ENCODE measurements at regions not wholly inside any gene's neighbourhood (a gene's known extent, or its start where the extent isn't known, plus 50 kb on each side); places are given as distances from the start of the nearest gene placed in this dataset.

DNA sequence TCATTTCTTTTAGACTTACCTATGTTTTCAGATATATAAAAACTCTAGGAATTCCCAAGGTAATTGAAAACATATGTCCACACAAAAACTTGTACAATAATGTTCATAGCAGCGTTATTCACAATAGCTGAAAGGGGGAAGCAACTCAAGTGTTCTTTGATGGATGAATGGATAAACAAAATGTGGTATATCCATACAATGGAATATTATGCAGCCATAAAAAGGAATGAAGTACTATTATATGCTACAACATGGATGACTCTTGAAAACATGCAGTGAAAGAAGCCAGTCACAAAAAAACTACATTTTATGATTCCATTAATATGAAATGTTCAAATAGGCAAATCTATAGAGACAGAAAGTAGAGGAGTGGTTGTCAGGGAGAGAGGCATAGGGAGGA is 62.2 kb upstream of the WDR26 start:
- Histone ChIP-seq H3K9ac (ENCODE audit: low read depth in 1 of 2, low read length in 2 of 2) (no peak overlapping the region), H3K4me1 (ENCODE audit: control insufficient read depth in 2 of 2, insufficient read depth in 2 of 2, low read length in 2 of 2) (peaks cover 10 to 47% of the 10 kb centered on the region in 2 donors), H3K27ac (ENCODE audit: low read depth in 2 of 2, low read length in 2 of 2) (no peak overlapping the region), H3K36me3 (ENCODE audit: control insufficient read depth in 2 of 2, insufficient read depth in 2 of 2, low read length in 2 of 2) (no peaks in the 10 kb centered on the region), H3K4me3 (ENCODE audit: low read length in 2 of 2) (no peak overlapping the region), H3K9me3 (ENCODE audit: control insufficient read depth in 2 of 2, low read length in 2 of 2) (no peaks in the 10 kb centered on the region), H3K27me3 (ENCODE audit: control insufficient read depth in 2 of 2, insufficient read depth in 2 of 2, low read length in 2 of 2) (no peaks in the 10 kb centered on the region)

DNA sequence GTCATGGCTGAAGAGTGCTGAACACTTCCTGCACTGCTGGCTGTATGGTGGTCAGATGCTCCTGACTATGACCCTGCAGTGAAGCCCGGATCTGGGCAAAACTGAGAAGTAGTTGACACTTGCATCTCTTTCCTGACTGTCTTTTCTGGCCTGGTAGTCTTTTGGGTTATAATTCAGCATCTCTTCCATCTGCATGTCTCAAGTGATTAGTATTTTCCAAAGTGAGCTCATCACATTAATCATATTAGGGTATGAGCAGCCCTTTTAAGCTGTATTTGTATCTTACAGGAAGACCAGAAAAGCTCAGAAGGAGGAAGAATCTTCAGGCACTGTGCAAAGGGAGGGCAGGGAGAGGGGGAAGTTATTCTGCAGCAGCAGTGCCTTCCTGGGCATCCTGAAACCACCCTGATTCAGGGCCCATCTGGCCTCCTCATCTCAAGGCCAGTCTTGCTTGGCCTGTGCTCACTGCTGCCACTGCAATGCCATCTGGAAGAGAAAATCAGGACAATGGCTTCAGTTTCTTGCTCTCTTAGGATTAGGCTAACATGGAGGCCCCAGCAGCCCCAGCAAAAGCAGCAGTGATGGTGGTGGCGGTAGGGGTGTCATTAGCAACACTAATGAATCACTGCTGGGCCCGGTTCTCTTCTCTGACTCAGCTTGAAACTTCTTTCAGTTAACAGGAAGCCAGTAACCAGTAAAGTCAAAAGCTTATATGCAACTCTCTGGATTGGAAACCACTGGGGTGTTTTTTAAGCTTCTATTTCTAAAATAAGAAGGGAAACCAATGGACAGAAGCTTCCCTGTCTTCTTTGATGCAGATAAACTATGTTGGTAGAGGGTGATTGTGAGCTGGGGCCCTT is 63.3 kb upstream of the WDR26 start:
- Histone ChIP-seq H3K36me3 (ENCODE audit: control insufficient read depth in 2 of 2, insufficient read depth in 2 of 2, low read length in 2 of 2) (no peaks in the 10 kb centered on the region), H3K27me3 (ENCODE audit: control insufficient read depth in 2 of 2, insufficient read depth in 2 of 2, low read length in 2 of 2) (no peaks in the 10 kb centered on the region), H3K9ac (ENCODE audit: low read depth in 1 of 2, low read length in 2 of 2) (no peak overlapping the region), H3K27ac (ENCODE audit: low read depth in 2 of 2, low read length in 2 of 2) (peak overlapping the region; percentile 71 to 80), H3K4me3 (ENCODE audit: low read length in 2 of 2) (no peak overlapping the region), H3K9me3 (ENCODE audit: control insufficient read depth in 2 of 2, low read length in 2 of 2) (no peaks in the 10 kb centered on the region), H3K4me1 (ENCODE audit: control insufficient read depth in 2 of 2, insufficient read depth in 2 of 2, low read length in 2 of 2) (peaks cover 20 to 50% of the 10 kb centered on the region in 2 donors)

DNA sequence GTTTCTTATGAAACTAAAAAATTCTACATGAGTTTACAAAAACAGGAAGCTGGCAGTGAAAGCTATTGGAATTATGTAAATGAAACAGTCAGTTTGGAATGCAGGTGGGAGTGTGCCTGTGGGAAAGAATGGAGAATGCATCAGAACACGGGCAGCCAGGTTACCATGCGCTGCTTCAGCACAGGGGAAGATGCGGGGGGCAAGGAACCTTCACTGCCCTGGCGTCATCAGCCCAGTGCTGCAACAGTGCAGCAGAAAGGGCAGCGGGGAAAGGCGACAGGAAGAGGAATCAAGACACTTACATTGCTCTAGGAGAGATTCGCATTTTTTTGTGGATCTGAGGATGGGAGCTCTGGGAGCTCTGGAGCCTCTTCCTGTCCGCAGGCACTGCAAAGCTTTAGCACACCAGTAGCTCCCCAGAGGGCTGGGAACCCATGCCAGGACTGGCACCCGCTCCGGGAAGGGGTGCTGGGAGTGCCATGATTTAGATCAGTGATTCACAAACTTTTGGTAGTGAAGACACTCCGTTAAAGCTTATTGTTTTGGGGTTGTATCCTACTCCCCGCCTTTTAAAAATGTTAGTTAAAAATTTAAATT is 64.1 kb upstream of the WDR26 start:
- Histone ChIP-seq H3K9me3 (ENCODE audit: control insufficient read depth in 2 of 2, low read length in 2 of 2) (no peaks in the 10 kb centered on the region), H3K4me3 (ENCODE audit: low read length in 2 of 2) (no peak overlapping the region), H3K9ac (ENCODE audit: low read depth in 1 of 2, low read length in 2 of 2) (peak overlapping the region in 1 of 2 donors; percentile 23), H3K27ac (ENCODE audit: low read depth in 2 of 2, low read length in 2 of 2) (peak overlapping the region; percentile 71 to 80), H3K36me3 (ENCODE audit: control insufficient read depth in 2 of 2, insufficient read depth in 2 of 2, low read length in 2 of 2) (no peaks in the 10 kb centered on the region), H3K27me3 (ENCODE audit: control insufficient read depth in 2 of 2, insufficient read depth in 2 of 2, low read length in 2 of 2) (no peaks in the 10 kb centered on the region), H3K4me1 (ENCODE audit: control insufficient read depth in 2 of 2, insufficient read depth in 2 of 2, low read length in 2 of 2) (peaks cover 27 to 51% of the 10 kb centered on the region in 2 donors)

DNA sequence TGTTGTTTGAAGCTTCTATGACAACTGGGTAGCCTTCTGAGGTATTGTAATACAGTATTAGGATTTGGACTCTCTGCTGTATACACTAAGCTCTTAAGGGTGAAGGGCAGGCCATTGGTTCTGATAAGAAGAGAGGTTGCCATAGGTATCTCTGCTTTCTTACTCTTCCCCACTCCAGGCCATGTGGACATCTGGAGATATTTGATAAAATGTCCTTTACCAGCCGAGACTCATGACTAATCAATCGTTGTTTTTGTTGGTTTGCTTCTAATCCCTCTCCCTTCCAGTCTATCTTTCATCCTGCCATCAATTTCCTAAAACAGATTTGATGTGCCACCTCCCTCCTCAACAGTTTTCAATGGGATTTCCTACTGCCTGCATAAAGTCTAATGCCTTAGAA is 64.6 kb upstream of the WDR26 start:
- H3K27ac ChIP-seq (ENCODE audit: low read depth in 2 of 2, low read length in 2 of 2), result no peak overlapping the region
- H3K9ac ChIP-seq (ENCODE audit: low read depth in 1 of 2, low read length in 2 of 2), result no peak overlapping the region
- no peaks in the 10 kb centered on the region for H3K36me3 ChIP-seq (ENCODE audit: control insufficient read depth in 2 of 2, insufficient read depth in 2 of 2, low read length in 2 of 2)
- H3K27me3 ChIP-seq (ENCODE audit: control insufficient read depth in 2 of 2, insufficient read depth in 2 of 2, low read length in 2 of 2), result no peaks in the 10 kb centered on the region
- peaks cover 32 to 51% of the 10 kb centered on the region in 2 donors for H3K4me1 ChIP-seq (ENCODE audit: control insufficient read depth in 2 of 2, insufficient read depth in 2 of 2, low read length in 2 of 2)
- H3K9me3 ChIP-seq (ENCODE audit: control insufficient read depth in 2 of 2, low read length in 2 of 2), result no peaks in the 10 kb centered on the region
- no peak overlapping the region for H3K4me3 ChIP-seq (ENCODE audit: low read length in 2 of 2)

DNA sequence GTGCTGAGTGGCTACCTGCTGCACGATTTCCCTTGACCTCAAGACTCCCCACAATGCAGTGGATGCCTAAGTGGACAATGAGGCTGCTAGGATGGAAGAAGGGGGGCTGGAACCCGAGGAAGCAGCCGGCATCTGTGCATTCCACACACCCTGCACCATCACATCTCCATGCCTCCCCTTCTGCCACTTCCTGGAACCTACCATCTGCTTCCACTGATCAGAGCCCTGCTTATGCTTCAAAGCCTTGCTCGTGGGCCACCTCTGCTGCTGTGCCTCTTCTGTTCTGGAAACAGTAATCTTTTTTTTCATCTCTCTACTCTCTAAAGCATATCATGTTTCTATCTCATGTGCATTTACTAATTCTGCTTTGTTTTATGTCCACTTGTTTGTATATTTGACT is 66.2 kb upstream of the WDR26 start:
- no peak overlapping the region for H3K4me3 ChIP-seq (ENCODE audit: low read length in 2 of 2)
- H3K4me1 ChIP-seq (ENCODE audit: control insufficient read depth in 2 of 2, insufficient read depth in 2 of 2, low read length in 2 of 2), result peaks cover 34 to 49% of the 10 kb centered on the region in 2 donors
- no peaks in the 10 kb centered on the region for H3K36me3 ChIP-seq (ENCODE audit: control insufficient read depth in 2 of 2, insufficient read depth in 2 of 2, low read length in 2 of 2)
- no peak overlapping the region for H3K27ac ChIP-seq (ENCODE audit: low read depth in 2 of 2, low read length in 2 of 2)
- no peaks in the 10 kb centered on the region for H3K9me3 ChIP-seq (ENCODE audit: control insufficient read depth in 2 of 2, low read length in 2 of 2)
- no peaks in the 10 kb centered on the region for H3K27me3 ChIP-seq (ENCODE audit: control insufficient read depth in 2 of 2, insufficient read depth in 2 of 2, low read length in 2 of 2)
- H3K9ac ChIP-seq (ENCODE audit: low read depth in 1 of 2, low read length in 2 of 2), result no peak overlapping the region

DNA sequence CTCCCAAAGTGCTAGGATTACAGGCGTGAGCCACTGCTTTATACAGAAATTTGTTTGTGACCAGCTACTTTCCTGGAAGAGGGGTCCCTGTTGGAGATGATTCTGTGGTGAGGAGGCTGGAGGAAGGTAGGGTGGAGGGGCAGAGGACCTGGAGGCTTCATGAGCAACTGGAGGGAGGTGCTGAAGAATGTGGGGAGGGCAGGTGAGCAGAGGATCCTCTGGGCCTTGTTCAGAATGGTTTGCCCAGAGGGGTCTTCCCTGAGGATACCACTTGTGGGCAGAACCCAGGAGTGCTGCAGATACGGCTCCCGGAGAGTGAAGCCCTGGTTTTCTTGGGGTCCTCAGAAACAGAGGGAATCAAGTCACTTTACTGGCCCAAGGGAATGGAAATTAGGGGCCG is 67.2 kb upstream of the WDR26 start:
- H3K27me3 ChIP-seq (ENCODE audit: control insufficient read depth in 2 of 2, insufficient read depth in 2 of 2, low read length in 2 of 2), result no peaks in the 10 kb centered on the region
- peak overlapping the region; percentile 85 to 88 for H3K27ac ChIP-seq (ENCODE audit: low read depth in 2 of 2, low read length in 2 of 2)
- no peak overlapping the region for H3K4me3 ChIP-seq (ENCODE audit: low read length in 2 of 2)
- H3K9ac ChIP-seq (ENCODE audit: low read depth in 1 of 2, low read length in 2 of 2), result no peak overlapping the region
- H3K36me3 ChIP-seq (ENCODE audit: control insufficient read depth in 2 of 2, insufficient read depth in 2 of 2, low read length in 2 of 2), result no peaks in the 10 kb centered on the region
- peaks cover 44 to 57% of the 10 kb centered on the region in 2 donors for H3K4me1 ChIP-seq (ENCODE audit: control insufficient read depth in 2 of 2, insufficient read depth in 2 of 2, low read length in 2 of 2)
- no peaks in the 10 kb centered on the region for H3K9me3 ChIP-seq (ENCODE audit: control insufficient read depth in 2 of 2, low read length in 2 of 2)

DNA sequence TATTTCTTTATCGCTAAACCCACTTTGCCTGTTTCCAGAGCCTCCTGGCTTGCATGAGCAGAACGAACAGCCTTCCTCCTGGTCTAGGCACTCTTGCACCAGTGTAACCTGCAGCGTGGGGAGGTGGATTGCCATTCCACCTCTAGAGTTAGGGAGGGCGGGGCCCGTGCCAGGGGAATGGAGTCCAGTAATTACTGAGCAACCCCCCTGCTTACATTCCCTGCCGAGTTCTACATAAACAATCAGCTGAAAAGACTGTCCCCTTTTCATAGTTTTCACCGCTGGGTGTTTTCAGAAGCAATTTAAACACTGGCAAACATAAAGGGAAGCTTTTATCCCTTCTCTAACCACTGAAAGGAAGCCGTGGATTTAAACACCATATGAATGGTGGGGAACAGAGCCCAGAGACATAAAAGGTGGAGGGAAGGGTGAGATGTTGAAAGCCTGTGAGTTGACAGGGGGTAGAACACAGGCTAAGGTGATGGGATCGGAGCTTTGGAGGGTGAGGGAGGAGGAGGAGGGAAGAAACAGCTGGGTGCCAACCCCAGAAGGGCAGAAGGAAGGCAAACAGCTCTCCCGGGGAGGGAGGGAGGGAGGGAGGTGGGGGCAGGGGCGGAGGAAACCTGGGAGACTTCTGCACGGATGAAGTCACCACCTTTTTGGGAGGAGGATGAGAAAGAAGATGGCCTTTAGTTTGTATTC is 68.0 kb upstream of the WDR26 start:
- peaks cover 42 to 61% of the 10 kb centered on the region in 2 donors for H3K4me1 ChIP-seq (ENCODE audit: control insufficient read depth in 2 of 2, insufficient read depth in 2 of 2, low read length in 2 of 2)
- H3K27me3 ChIP-seq (ENCODE audit: control insufficient read depth in 2 of 2, insufficient read depth in 2 of 2, low read length in 2 of 2), result no peaks in the 10 kb centered on the region
- no peaks in the 10 kb centered on the region for H3K36me3 ChIP-seq (ENCODE audit: control insufficient read depth in 2 of 2, insufficient read depth in 2 of 2, low read length in 2 of 2)
- peak overlapping the region; percentile 8 to 9 for H3K4me3 ChIP-seq (ENCODE audit: low read length in 2 of 2)
- peak overlapping the region; percentile 85 to 88 for H3K27ac ChIP-seq (ENCODE audit: low read depth in 2 of 2, low read length in 2 of 2)
- peak overlapping the region; percentile 9 to 61 for H3K9ac ChIP-seq (ENCODE audit: low read depth in 1 of 2, low read length in 2 of 2)
- no peaks in the 10 kb centered on the region for H3K9me3 ChIP-seq (ENCODE audit: control insufficient read depth in 2 of 2, low read length in 2 of 2)

DNA sequence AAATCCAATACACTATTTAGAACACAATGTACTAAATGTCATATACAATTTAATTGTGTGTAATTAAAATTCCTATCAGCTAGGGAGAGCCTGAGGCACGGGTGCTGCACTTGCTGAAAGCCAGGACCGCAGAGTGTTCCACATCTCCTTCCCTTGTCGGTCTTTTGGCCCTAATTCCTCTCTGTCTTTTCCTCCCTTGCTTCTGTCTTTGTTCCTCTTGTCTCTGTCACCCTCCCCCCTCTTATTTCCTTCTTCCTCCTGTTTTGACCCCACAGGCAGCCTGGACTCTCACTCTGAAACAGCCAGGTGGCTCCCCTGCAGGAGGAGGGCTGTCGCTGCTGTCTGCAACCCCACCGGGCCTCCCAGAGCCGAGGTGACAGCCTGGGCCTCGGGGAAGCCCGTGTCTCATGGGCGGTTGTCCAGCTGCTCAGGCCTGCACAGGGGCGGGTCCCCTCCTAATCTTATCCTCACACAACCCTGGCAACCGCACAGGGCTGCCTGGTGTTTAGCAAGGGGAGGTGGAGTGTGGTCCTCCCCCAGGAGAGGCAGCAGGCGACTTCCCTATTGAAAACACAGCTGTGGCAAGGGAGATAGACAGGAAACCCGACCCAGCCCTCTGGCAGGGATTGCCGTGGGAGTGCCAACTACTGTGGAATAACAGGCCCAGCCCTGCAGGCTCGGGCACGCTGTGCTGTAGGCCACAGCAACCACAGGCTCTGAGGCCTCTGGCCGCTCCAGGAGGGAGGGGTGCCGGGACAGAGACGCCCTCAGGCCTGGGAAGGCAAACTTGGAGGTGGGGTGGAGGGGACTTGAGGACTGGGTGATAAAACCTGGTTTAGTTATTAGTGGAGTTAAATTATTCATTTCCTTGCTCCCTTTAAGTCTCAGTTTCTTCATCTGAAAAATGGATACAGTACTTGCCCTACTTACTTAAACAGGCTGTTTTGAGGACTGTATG is 68.8 kb upstream of the WDR26 start:
- Histone ChIP-seq H3K27ac (ENCODE audit: low read depth in 2 of 2, low read length in 2 of 2) (peak overlapping the region; percentile 85 to 88), H3K27me3 (ENCODE audit: control insufficient read depth in 2 of 2, insufficient read depth in 2 of 2, low read length in 2 of 2) (no peaks in the 10 kb centered on the region), H3K4me1 (ENCODE audit: control insufficient read depth in 2 of 2, insufficient read depth in 2 of 2, low read length in 2 of 2) (peaks cover 44 to 62% of the 10 kb centered on the region in 2 donors), H3K4me3 (ENCODE audit: low read length in 2 of 2) (peak overlapping the region; percentile 14 to 52), H3K9me3 (ENCODE audit: control insufficient read depth in 2 of 2, low read length in 2 of 2) (no peaks in the 10 kb centered on the region), H3K9ac (ENCODE audit: low read depth in 1 of 2, low read length in 2 of 2) (peak overlapping the region in 1 of 2 donors; percentile 56), H3K36me3 (ENCODE audit: control insufficient read depth in 2 of 2, insufficient read depth in 2 of 2, low read length in 2 of 2) (no peaks in the 10 kb centered on the region)

DNA sequence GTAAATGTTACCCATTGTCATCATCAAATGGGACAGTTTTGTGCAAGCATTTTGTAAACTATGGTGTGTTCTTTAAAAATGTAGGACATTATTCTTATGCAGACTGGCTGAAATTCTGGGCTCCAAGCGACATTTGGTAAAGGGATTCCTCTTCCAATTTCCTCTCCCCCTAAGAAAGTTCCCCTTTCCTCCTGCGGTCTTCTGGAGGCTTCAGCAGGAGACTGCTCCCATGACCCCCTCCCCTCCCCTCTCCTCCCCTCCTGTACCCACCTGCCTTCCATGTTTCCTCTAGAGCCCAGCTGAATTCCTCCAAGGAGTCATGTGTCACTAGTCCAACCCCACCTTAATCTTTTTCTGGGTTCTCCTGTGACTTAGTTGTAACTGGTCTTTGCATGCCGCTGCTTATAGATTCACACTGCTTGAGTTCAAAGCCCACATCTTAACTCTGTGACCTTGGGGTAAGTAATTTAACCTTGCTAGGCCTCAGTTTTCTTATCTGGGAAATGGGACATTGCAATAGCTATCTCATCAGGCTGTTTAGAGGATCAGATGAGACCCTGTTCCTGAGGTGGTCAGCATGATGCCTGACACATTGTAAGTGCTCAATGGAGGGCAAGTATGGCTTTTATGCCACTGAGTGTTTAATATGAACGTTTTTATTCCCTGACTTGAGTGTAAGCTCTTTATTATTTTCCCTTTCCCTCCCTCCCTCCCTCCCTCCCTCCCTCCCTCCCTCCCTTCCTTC is 69.9 kb upstream of the WDR26 start:
- H3K9ac ChIP-seq (ENCODE audit: low read depth in 1 of 2, low read length in 2 of 2), result no peak overlapping the region
- no peaks in the 10 kb centered on the region for H3K27me3 ChIP-seq (ENCODE audit: control insufficient read depth in 2 of 2, insufficient read depth in 2 of 2, low read length in 2 of 2)
- peak overlapping the region; percentile 85 to 88 for H3K27ac ChIP-seq (ENCODE audit: low read depth in 2 of 2, low read length in 2 of 2)
- no peaks in the 10 kb centered on the region for H3K9me3 ChIP-seq (ENCODE audit: control insufficient read depth in 2 of 2, low read length in 2 of 2)
- no peaks in the 10 kb centered on the region for H3K36me3 ChIP-seq (ENCODE audit: control insufficient read depth in 2 of 2, insufficient read depth in 2 of 2, low read length in 2 of 2)
- H3K4me1 ChIP-seq (ENCODE audit: control insufficient read depth in 2 of 2, insufficient read depth in 2 of 2, low read length in 2 of 2), result peaks cover 42 to 62% of the 10 kb centered on the region in 2 donors
- no peak overlapping the region for H3K4me3 ChIP-seq (ENCODE audit: low read length in 2 of 2)
